ENCODE measurements at regions not wholly inside any gene's neighbourhood (a gene's known extent, or its start where the extent isn't known, plus 50 kb on each side); places are given as distances from the start of the nearest gene placed in this dataset.
A peak's percentile ranks its signal among the peaks of the same experiment; 100 is the strongest.

GRCh38 chr2:144230448-144231085, 289.4 kb downstream of the ZEB2 start:
- ATAC-seq (no peak), DNase-seq (no peak)
- Mint-ChIP-seq H3K27me3 (ENCODE audit: low read depth in 2 of 2) (no peaks in the 10 kb centered on the region), H3K27ac (peak overlapping the region in 1 of 2 donors; percentile 41), H3K4me1 (peaks cover 40% of the 10 kb centered on the region in 2 donors), H3K36me3 (no peaks in the 10 kb centered on the region), H3K9me3 (no peaks in the 10 kb centered on the region), H3K4me3 (no peak overlapping the region)
- Histone ChIP-seq H3K27me3 (ENCODE audit: control insufficient read depth, insufficient read depth, low read length) (no peaks in the 10 kb centered on the region), H3K9me3 (ENCODE audit: control insufficient read depth, insufficient read depth, low read length) (no peaks in the 10 kb centered on the region), H3K27ac (ENCODE audit: low read length) (no peak overlapping the region), H3K36me3 (ENCODE audit: control insufficient read depth, insufficient read depth, low read length) (no peaks in the 10 kb centered on the region), H3K4me3 (ENCODE audit: low read length) (no peak overlapping the region), H3K4me1 (ENCODE audit: control insufficient read depth, insufficient read depth, low read length) (peaks cover 3% of the 10 kb centered on the region)
- intact Hi-C loops (cut with micrococcal nuclease) = no loop called here
- no CpG with 5 or more reads among the region's 1 CpG for WGBS (ENCODE audit: insufficient coverage)
- no peak for TF ChIP-seq CTCF (IDR thresholded peaks at IDR 0.05)

- no peak overlapping the region for H3K27ac Mint-ChIP-seq
- no peaks in the 10 kb centered on the region for H3K27me3 Mint-ChIP-seq (ENCODE audit: low read depth in 2 of 2)
- H3K4me3 ChIP-seq (ENCODE audit: low read length) = no peak overlapping the region
- H3K4me1 Mint-ChIP-seq = peaks cover 39 to 44% of the 10 kb centered on the region in 2 donors
- no peak for DNase-seq
- no peaks in the 10 kb centered on the region for H3K9me3 ChIP-seq (ENCODE audit: control insufficient read depth, insufficient read depth, low read length)
- H3K27me3 ChIP-seq (ENCODE audit: control insufficient read depth, insufficient read depth, low read length) = no peaks in the 10 kb centered on the region
- H3K27ac ChIP-seq (ENCODE audit: low read length) = no peak overlapping the region
- no peaks in the 10 kb centered on the region for H3K36me3 Mint-ChIP-seq
- no peaks in the 10 kb centered on the region for H3K9me3 Mint-ChIP-seq
- WGBS (ENCODE audit: insufficient coverage) = 100% methylated on average over 3 of the region's 4 CpGs
- intact Hi-C loops (cut with micrococcal nuclease) = no loop called here
- TF ChIP-seq CTCF (IDR thresholded peaks at IDR 0.05) = no peak
- no peaks in the 10 kb centered on the region for H3K36me3 ChIP-seq (ENCODE audit: control insufficient read depth, insufficient read depth, low read length)
- peaks cover 3% of the 10 kb centered on the region for H3K4me1 ChIP-seq (ENCODE audit: control insufficient read depth, insufficient read depth, low read length)
- no peak for ATAC-seq
- H3K4me3 Mint-ChIP-seq = no peak overlapping the region
Measured at GRCh38 chr2:144230033-144230432, 289.9 kb downstream of the ZEB2 start.

GRCh38 chr2:144229296-144229695, 290.6 kb downstream of the ZEB2 start:
- no peaks in the 10 kb centered on the region for H3K36me3 ChIP-seq (ENCODE audit: control insufficient read depth, insufficient read depth, low read length)
- H3K27me3 ChIP-seq (ENCODE audit: control insufficient read depth, insufficient read depth, low read length) = no peaks in the 10 kb centered on the region
- Mint-ChIP-seq H3K9me3 (no peaks in the 10 kb centered on the region), H3K36me3 (no peaks in the 10 kb centered on the region), H3K27ac (no peak overlapping the region), H3K4me1 (peaks cover 31 to 38% of the 10 kb centered on the region in 2 donors), H3K4me3 (no peak overlapping the region), H3K27me3 (ENCODE audit: low read depth in 2 of 2) (no peaks in the 10 kb centered on the region)
- no peak overlapping the region for H3K27ac ChIP-seq (ENCODE audit: low read length)
- H3K9me3 ChIP-seq (ENCODE audit: control insufficient read depth, insufficient read depth, low read length) = no peaks in the 10 kb centered on the region
- DNase-seq (no peak), ATAC-seq (no peak)
- WGBS (ENCODE audit: insufficient coverage) = no CpG with 5 or more reads among the region's 1 CpG
- H3K4me3 ChIP-seq (ENCODE audit: low read length) = no peak overlapping the region
- H3K4me1 ChIP-seq (ENCODE audit: control insufficient read depth, insufficient read depth, low read length) = peaks cover 3% of the 10 kb centered on the region
- intact Hi-C loops (cut with micrococcal nuclease) = no loop called here
- no peak for TF ChIP-seq CTCF (IDR thresholded peaks at IDR 0.05)

All from natural killer cell (primary cell).